ENCODE measurements at regions not wholly inside any gene's neighbourhood (a gene's known extent, or its start where the extent isn't known, plus 50 kb on each side); places are given as distances from the start of the nearest gene placed in this dataset.

DNA sequence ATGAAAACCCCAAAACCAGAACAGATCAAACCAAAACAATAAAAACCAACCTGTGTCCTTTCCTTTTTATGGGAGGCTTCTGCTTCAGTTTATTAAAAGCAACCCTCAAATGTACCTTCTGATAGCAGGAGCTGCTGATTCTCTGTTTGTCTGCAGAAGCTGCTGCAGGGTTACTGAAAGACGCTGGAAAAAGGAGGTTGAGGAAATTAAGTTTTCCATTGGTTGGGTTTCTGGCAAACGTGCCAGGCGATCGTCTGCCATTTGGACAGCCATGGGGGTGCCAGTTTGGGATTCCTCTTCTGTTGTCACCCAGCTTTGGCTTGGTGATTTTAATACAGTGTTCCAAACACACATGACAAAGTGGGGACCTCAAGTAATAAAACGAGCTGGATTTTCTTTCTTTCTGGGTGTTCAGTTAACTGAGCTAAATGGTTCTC, 185.4 kb upstream of the ZFHX3 start:
- Mint-ChIP-seq H3K36me3 (ENCODE audit: low read depth) (no peaks in the 10 kb centered on the region), H3K9me3 (no peaks in the 10 kb centered on the region), H3K4me1 (ENCODE audit: low read depth) (no peaks in the 10 kb centered on the region), H3K27me3 (ENCODE audit: low read depth) (no peaks in the 10 kb centered on the region), H3K27ac (no peak overlapping the region), H3K4me3 (no peak overlapping the region)
- no peak for DNase-seq (ENCODE audit: low spot score)

DNA sequence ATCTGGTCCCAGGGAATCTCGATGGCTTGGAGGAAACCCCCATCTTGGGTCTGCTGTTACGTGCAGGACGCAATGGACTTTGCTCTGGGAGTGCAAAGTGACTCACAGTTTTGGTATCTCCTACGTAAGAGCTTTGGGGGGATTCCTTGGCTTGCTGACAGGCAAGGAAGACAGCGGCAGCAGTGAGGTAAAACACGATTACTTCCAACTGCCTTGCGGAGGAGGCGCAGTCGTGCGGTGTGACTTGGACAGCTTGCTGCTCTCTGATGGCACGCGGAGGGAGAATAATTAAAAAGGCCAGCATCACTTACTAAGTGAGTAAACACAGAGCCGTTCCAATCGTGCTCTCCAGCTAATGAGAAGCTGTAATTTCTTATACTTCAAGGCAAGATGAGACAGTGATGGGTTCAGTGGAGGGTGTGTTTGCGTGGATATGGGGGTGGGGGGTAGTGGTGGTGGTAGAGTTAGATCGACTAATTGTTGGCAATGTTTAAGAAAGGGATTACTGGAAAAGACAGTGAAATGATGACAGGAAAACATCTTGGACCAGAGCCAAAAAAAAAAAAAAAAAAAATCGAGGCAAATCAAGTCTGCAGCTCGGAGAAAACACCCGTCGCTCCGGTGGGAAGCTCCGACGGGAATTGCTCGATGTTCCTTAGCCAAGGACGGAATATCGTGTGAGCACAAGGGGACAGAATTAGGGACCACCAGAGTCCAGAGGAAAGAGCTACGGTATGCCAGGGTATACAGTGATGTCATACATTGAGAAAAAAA, 184.8 kb upstream of the ZFHX3 start:
- H3K9me3 Mint-ChIP-seq = no peaks in the 10 kb centered on the region
- H3K27me3 Mint-ChIP-seq (ENCODE audit: low read depth) = no peaks in the 10 kb centered on the region
- no peaks in the 10 kb centered on the region for H3K4me1 Mint-ChIP-seq (ENCODE audit: low read depth)
- H3K27ac Mint-ChIP-seq = no peak overlapping the region
- H3K4me3 Mint-ChIP-seq = no peak overlapping the region
- no peaks in the 10 kb centered on the region for H3K36me3 Mint-ChIP-seq (ENCODE audit: low read depth)
- DNase-seq (ENCODE audit: low spot score) = no peak

DNA sequence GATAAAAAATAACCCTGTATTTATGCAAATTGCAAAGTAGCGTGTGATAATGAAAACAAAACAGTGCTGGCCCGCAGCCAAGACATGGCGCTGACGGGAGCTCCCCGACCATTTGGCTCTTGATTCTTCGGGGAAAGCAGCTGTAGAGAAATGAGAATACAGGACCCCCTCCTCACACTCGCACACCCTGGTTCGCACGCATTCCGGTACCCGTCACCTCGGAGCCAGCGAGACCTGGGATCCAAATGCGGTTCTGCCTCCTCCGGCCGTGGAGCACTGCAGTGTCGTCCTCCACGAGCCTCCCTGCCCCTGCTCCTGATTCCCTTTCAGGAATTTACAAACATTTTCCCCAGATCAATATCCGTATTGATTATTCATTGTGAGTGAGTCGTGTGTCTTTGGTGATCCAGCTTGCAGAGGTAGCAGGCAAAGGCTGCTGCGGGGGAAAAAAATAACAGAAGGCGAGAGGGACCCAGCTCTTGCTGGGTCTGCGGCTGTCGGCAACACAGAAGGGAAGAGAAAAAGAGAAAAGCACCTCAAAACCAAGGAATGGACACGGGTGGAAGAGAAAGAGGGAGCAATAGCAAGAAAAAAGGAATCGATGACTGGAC, 184.1 kb upstream of the ZFHX3 start:
- Mint-ChIP-seq H3K4me1 (ENCODE audit: low read depth) (no peaks in the 10 kb centered on the region), H3K27ac (no peak overlapping the region), H3K36me3 (ENCODE audit: low read depth) (no peaks in the 10 kb centered on the region), H3K4me3 (no peak overlapping the region), H3K9me3 (no peaks in the 10 kb centered on the region), H3K27me3 (ENCODE audit: low read depth) (no peaks in the 10 kb centered on the region)
- DNase-seq (ENCODE audit: low spot score) = no peak

DNA sequence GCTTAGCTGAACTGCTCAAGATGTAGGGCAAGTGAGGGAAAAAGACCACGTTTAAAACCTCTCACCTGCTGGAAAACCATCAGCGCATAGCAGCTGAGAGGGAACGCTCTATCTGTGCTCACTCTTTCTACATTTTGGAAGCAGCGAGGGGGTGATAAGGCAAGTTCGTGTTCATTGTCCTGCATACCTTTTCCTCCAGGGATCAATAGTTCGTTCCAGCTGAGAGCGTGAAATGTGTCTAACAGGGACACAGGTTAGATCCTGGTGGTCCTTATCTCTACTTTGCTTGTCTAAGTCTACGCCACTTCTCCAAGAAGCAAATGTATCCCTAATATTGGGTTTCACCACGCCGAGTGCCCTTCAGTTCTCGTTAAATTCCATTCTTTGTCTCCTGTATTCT, 183.5 kb upstream of the ZFHX3 start:
- H3K27ac Mint-ChIP-seq = no peak overlapping the region

DNA sequence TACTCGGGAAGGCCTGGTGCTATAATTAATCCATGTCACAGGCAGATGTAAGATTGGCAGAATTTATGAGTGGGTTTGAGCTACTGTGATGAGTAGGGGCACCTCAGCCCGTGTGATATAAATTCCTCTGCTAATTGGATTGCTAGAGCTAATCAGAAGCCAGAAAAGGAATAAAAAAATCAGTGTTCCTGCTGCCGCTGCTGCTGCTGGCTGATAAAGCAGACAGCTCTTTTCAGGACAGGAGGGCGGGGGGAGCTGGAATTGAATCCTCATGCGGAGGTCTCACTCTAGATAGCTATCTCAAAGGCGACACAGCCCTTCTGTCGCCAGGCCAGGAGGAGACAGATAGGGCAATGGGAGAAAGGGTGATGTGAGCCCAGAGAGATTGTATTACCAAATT, 182.7 kb upstream of the ZFHX3 start:
- H3K27me3 Mint-ChIP-seq (ENCODE audit: low read depth) = no peaks in the 10 kb centered on the region
- H3K9me3 Mint-ChIP-seq = no peaks in the 10 kb centered on the region
- no peak overlapping the region for H3K4me3 Mint-ChIP-seq
- H3K36me3 Mint-ChIP-seq (ENCODE audit: low read depth) = no peaks in the 10 kb centered on the region
- no peaks in the 10 kb centered on the region for H3K4me1 Mint-ChIP-seq (ENCODE audit: low read depth)
- no peak overlapping the region for H3K27ac Mint-ChIP-seq
- DNase-seq (ENCODE audit: low spot score) = no peak

More for the DNA sequence above, 183.5 kb upstream of the ZFHX3 start:
- Mint-ChIP-seq H3K36me3 (ENCODE audit: low read depth) (no peaks in the 10 kb centered on the region), H3K4me1 (ENCODE audit: low read depth) (no peaks in the 10 kb centered on the region), H3K27me3 (ENCODE audit: low read depth) (no peaks in the 10 kb centered on the region), H3K9me3 (no peaks in the 10 kb centered on the region), H3K4me3 (no peak overlapping the region)
- no peak for DNase-seq (ENCODE audit: low spot score)

DNA sequence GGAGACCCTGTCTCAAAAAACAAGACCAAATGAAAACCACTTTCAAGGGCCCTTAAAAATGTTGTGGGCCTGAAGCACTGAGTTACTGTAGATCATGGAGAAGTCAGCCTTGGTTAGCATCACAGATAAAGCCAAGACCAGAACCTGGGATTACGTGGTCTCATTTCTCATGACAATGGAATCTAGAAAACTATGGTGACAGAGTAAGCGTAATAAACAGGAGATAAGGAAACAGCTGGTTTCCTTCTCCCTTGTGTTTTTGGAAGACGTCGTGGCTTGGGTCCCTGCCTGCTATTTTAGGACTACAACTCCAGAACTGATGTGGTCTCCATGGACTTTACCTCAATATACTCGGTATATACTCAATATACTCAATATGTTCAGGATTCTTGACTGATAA, 180.7 kb upstream of the ZFHX3 start:
- DNase-seq (ENCODE audit: low spot score) = no peak
- Mint-ChIP-seq H3K27me3 (ENCODE audit: low read depth) (no peaks in the 10 kb centered on the region), H3K27ac (no peak overlapping the region), H3K9me3 (no peaks in the 10 kb centered on the region), H3K4me1 (ENCODE audit: low read depth) (no peaks in the 10 kb centered on the region), H3K4me3 (no peak overlapping the region), H3K36me3 (ENCODE audit: low read depth) (no peaks in the 10 kb centered on the region)

DNA sequence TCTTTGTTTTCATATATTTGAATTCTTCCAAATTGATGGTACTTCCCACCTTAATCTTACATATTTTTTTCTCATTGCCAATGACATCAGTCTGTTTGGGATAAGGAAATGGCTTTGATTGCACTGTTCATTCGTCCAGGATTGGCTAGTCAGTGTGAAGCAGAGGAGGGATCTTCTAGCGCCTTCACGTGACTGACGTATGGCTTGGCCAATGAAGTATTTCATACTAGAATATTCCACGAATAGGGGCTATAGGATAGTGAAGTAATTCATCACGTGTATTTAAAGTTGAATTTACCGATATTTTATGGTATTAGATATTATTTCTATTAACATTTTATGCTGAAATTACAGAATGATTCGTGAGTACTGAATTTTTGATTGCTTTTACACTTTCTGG, 178.7 kb upstream of the ZFHX3 start:
- Mint-ChIP-seq H3K4me3 (no peak overlapping the region), H3K4me1 (ENCODE audit: low read depth) (no peaks in the 10 kb centered on the region), H3K27me3 (ENCODE audit: low read depth) (no peaks in the 10 kb centered on the region), H3K36me3 (ENCODE audit: low read depth) (no peaks in the 10 kb centered on the region), H3K9me3 (no peaks in the 10 kb centered on the region), H3K27ac (no peak overlapping the region)
- DNase-seq (ENCODE audit: low spot score) = no peak

DNA sequence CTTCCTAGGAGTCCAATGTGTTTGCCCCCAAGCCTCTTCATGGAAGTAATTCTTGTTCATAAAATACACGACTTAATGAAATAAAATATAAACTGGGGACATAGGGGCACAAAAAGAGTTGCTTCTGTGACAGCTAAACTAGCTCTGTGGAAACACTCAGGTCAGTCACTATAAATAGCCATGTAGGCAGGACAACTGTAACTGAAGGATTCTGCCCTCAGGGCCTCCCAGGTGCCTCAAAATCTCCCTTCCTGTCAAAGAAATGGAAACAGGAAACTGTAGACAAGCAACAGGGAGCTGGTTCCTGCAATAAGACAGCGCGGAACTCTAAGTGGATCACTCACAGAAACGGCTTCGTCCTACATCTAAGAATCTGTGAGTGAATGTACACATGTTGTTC, 178.1 kb upstream of the ZFHX3 start:
- no peak for DNase-seq (ENCODE audit: low spot score)
- Mint-ChIP-seq H3K9me3 (no peaks in the 10 kb centered on the region), H3K4me1 (ENCODE audit: low read depth) (no peaks in the 10 kb centered on the region), H3K27ac (no peak overlapping the region), H3K27me3 (ENCODE audit: low read depth) (no peaks in the 10 kb centered on the region), H3K36me3 (ENCODE audit: low read depth) (no peaks in the 10 kb centered on the region), H3K4me3 (no peak overlapping the region)

DNA sequence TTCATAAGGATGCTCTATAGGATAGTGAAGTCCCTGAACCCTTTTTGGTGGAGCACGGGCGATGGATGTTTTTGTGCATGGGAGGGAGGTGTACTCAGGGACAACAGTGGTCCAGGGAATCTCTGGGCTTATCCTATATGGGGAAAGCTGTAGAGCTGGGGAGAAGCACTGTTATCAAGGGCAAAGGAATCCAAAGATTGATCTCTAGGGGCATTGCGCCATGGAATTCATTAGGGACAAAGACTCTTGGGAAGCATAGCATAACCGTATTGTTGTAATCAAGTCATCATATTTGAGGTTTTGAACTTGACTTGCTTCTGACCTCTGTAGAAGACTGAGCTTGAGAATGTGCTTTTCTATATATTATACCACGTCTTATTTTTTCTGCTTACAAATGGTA, 172.9 kb upstream of the ZFHX3 start:
- H3K36me3 Mint-ChIP-seq (ENCODE audit: low read depth) = no peaks in the 10 kb centered on the region
- H3K4me1 Mint-ChIP-seq (ENCODE audit: low read depth) = no peaks in the 10 kb centered on the region
- no peak overlapping the region for H3K4me3 Mint-ChIP-seq
- H3K27me3 Mint-ChIP-seq (ENCODE audit: low read depth) = no peaks in the 10 kb centered on the region
- H3K27ac Mint-ChIP-seq = no peak overlapping the region
- DNase-seq (ENCODE audit: low spot score) = no peak
- peaks cover 4% of the 10 kb centered on the region for H3K9me3 Mint-ChIP-seq

DNA sequence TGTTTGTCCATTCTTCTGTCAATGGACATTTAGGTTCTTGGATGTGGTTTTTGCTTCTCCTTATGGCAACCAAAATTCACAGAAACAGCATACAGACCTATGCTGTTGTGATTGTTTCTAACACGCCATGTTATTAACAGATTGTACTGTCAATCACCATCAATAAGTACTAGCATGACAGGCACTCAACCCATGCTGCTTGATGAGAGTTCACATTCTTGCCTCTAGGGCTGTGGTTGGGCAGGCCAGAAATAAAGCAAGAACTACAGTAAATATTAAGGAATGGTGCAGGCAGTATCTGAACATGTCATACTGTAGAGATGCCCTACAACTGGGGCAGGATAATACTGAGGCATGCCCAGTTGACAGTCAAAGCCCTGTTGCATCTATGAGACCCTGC, 171.2 kb upstream of the ZFHX3 start:
- Mint-ChIP-seq H3K36me3 (ENCODE audit: low read depth) (no peaks in the 10 kb centered on the region), H3K4me3 (no peak overlapping the region), H3K9me3 (peaks cover 7% of the 10 kb centered on the region), H3K27ac (no peak overlapping the region), H3K4me1 (ENCODE audit: low read depth) (no peaks in the 10 kb centered on the region), H3K27me3 (ENCODE audit: low read depth) (no peaks in the 10 kb centered on the region)
- DNase-seq (ENCODE audit: low spot score) = no peak

DNA sequence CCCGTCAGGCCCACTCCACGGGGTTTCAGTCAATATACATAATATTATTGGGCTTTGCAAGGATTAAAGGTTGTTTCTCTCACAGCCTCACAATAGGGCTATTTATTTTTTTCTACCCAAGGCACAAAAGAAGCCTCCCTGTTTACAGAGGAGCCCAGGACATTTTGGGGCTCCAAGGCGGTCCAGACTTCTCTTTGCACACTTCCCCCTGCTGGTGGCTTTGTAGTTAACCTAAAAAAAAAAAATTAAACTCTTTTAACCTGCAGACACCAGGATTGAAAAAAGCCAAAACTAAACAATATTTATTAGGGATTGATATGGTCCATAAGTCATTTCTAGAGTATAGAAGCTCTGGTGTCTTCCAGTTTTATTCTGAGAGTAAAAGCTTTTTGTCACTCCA, 169.7 kb upstream of the ZFHX3 start:
- no peaks in the 10 kb centered on the region for H3K4me1 Mint-ChIP-seq (ENCODE audit: low read depth)
- no peak overlapping the region for H3K4me3 Mint-ChIP-seq
- no peaks in the 10 kb centered on the region for H3K36me3 Mint-ChIP-seq (ENCODE audit: low read depth)
- H3K27me3 Mint-ChIP-seq (ENCODE audit: low read depth) = no peaks in the 10 kb centered on the region
- peaks cover 7% of the 10 kb centered on the region for H3K9me3 Mint-ChIP-seq
- no peak for DNase-seq (ENCODE audit: low spot score)
- H3K27ac Mint-ChIP-seq = no peak overlapping the region

DNA sequence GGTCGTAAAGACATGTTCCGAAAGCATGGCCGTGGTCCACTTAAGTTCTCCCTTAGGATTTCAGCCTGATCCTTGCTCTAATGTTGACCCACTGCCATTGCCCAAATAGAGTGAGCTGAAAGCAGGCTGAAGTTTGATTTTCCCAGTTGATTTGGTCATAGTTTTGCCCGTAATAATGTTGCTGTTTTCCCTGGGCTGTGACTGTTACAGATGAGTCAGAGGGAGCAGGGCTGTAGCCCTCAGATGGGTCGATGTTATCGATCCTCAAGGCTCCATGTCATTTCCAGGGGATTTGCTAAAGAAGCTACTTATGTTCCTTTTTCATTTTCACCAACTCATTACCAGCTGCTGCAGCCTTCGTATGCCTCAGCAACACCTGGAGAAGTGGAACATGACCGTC, 169.0 kb upstream of the ZFHX3 start:
- no peak overlapping the region for H3K4me3 Mint-ChIP-seq
- H3K4me1 Mint-ChIP-seq (ENCODE audit: low read depth) = no peaks in the 10 kb centered on the region
- peaks cover 7% of the 10 kb centered on the region for H3K9me3 Mint-ChIP-seq
- no peak overlapping the region for H3K27ac Mint-ChIP-seq
- H3K27me3 Mint-ChIP-seq (ENCODE audit: low read depth) = no peaks in the 10 kb centered on the region
- DNase-seq (ENCODE audit: low spot score) = no peak
- H3K36me3 Mint-ChIP-seq (ENCODE audit: low read depth) = no peaks in the 10 kb centered on the region

DNA sequence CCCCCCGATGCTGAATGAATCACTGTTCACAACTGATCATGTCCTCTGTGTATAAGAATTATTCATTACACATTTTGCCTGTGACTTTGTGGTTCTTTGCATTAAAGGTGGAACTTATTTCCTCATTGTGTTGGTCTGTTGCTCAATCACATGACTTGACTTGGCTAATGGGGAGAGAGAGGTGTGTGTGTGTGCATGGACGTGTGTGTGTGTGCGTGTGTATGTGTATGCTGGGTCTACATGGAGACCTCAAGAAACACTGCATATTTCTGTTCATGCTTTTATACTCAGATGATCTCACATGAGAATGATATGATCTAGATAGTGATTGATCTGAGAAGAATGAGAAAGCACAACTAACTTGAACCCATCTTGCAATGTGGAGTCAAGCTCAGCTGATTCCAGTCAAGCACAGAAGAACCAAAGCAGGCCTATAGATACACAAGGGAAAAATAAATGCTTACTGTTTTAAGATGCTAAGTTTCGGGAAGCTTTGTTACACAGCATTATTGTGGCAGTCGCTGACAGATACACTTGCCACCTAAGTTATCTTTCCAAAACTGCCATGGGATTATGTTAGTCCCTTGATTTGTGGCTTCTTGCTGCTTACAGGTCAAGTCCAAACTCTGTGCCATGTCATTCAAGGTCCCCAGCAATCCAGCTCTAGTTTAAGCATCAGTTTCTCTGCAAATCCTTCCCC, 167.9 kb upstream of the ZFHX3 start:
- Mint-ChIP-seq H3K36me3 (ENCODE audit: low read depth) (no peaks in the 10 kb centered on the region), H3K4me1 (ENCODE audit: low read depth) (no peaks in the 10 kb centered on the region), H3K27me3 (ENCODE audit: low read depth) (no peaks in the 10 kb centered on the region), H3K4me3 (no peak overlapping the region), H3K9me3 (peaks cover 7% of the 10 kb centered on the region), H3K27ac (no peak overlapping the region)
- DNase-seq (ENCODE audit: low spot score) = no peak

DNA sequence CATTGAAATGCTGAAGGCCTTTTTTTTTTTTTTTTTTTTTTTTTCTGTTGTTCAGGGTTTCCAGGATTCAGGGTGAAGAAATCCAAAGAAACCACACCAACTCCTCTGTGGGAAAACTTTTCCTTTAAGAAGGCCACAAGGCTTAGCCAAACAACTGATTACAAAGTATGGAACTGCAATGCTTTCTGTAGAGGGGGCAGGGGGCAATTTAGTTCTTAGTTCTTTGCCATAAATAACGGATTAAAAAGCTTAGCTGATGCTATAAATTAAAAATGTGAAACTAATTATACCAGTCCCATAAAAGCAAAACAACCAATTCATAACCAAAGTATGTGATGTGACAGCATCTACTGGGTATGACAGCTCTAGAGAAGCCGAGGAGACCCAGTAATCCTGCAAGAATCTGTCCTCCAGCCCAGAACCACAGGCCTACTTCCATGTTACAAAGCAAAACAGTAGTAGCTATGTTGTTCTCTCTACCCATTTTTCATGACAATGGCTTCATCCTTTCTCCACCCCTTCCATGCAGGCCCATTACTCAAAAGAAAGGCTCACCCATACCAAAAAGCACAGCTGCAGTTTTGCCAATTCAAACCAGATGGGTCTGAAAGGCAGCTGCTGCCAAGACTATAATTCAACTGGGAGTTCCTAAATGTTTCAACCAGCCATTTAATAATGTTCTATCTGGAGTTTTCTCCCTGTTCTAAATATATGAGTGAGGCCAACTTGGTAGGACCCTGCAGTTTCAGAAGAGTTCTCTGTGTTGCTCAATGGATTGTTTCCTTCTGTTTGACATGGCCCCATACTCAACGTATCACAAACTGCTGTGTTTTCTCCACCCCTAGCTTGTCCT, 167.1 kb upstream of the ZFHX3 start:
- H3K27me3 Mint-ChIP-seq (ENCODE audit: low read depth) = no peaks in the 10 kb centered on the region
- H3K27ac Mint-ChIP-seq = no peak overlapping the region
- no peak for DNase-seq (ENCODE audit: low spot score)
- H3K36me3 Mint-ChIP-seq (ENCODE audit: low read depth) = no peaks in the 10 kb centered on the region
- no peak overlapping the region for H3K4me3 Mint-ChIP-seq
- H3K4me1 Mint-ChIP-seq (ENCODE audit: low read depth) = no peaks in the 10 kb centered on the region
- peaks cover 7% of the 10 kb centered on the region for H3K9me3 Mint-ChIP-seq
